Loucy (cell line): ENCODE measurements at regions not wholly inside any gene's neighbourhood (a gene's known extent, or its start where the extent isn't known, plus 50 kb on each side); places are given as distances from the start of the nearest gene placed in this dataset.

Source experiments
- EZH2phosphoT487 ChIP-seq: fragments of 200-600 bp; IDR thresholded peaks from 2 replicates; pipeline ENCODE4 v1.6.1; 2018; ENCODE audit warnings: antibody characterized with exemption, mild to moderate bottlenecking, moderate library complexity, borderline replicate concordance
- TF ChIP-seq, protein P1 (sequence below): fragments of 200-600 bp; sonication (generic); conservative IDR thresholded peaks from 2 replicates; pipeline ENCODE4 v1.5.1; 2014; ENCODE audit warnings: mild to moderate bottlenecking, antibody characterized with exemption, low read length

DNA sequence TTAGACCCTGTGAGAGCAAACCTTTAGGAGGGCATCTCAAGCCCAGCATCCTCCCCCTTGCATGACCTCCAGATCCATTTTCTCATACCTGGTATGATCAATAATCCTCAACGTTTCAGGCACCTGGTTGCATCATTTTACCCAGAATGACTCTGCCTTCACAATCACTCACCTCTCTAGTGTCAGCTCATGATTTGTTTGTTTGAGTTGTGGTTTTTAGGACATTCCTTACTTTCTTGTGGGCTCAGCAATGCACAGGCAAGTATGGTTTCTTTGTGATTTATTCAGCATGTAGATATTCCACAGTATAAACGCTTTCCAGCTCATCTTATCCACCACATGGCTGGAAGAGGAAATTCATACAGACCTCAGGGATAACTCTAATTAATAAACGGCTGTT is 93.6 kb upstream of the CPEB2 start:
- TF ChIP-seq, protein P1, sequence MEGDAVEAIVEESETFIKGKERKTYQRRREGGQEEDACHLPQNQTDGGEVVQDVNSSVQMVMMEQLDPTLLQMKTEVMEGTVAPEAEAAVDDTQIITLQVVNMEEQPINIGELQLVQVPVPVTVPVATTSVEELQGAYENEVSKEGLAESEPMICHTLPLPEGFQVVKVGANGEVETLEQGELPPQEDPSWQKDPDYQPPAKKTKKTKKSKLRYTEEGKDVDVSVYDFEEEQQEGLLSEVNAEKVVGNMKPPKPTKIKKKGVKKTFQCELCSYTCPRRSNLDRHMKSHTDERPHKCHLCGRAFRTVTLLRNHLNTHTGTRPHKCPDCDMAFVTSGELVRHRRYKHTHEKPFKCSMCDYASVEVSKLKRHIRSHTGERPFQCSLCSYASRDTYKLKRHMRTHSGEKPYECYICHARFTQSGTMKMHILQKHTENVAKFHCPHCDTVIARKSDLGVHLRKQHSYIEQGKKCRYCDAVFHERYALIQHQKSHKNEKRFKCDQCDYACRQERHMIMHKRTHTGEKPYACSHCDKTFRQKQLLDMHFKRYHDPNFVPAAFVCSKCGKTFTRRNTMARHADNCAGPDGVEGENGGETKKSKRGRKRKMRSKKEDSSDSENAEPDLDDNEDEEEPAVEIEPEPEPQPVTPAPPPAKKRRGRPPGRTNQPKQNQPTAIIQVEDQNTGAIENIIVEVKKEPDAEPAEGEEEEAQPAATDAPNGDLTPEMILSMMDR = no peak
- no peak for TF ChIP-seq EZH2phosphoT487
